B cell (primary cell): ENCODE measurements at regions not wholly inside any gene's neighbourhood (a gene's known extent, or its start where the extent isn't known, plus 50 kb on each side); places are given as distances from the start of the nearest gene placed in this dataset.

Source experiments
- CTCF ChIP-seq: fragments of 200-600 bp; IDR thresholded peaks from one replicate; pipeline ENCODE4 v1.8.0; 2022; ENCODE audit warnings: antibody characterized with exemption, mild to moderate bottlenecking
- EZH2 ChIP-seq: IDR thresholded peaks from 2 replicates; pipeline ENCODE4 v1.6.1; 2012; ENCODE audit warnings: borderline replicate concordance, low read depth, mild to moderate bottlenecking, moderate library complexity, low read length; ENCODE audit not compliant: insufficient read depth, poor library complexity, severe bottlenecking

GRCh38 chr9:26744191-26744965 is 148.2 kb downstream of the CAAP1 start:
- TF ChIP-seq CTCF (peak; percentile 97), EZH2 (no peak)
